GM13976 (cell line): ENCODE measurements at regions not wholly inside any gene's neighbourhood (a gene's known extent, or its start where the extent isn't known, plus 50 kb on each side); places are given as distances from the start of the nearest gene placed in this dataset.

Experiments
- DNase-seq: peaks from one replicate; pipeline ENCODE4 v3.0.0; 2012; ENCODE audit warnings: low spot score
- in situ Hi-C: fragments of 300-500 bp; cut with MboI; formaldehyde crosslinking; loops from one replicate; pipeline ENCODE4 v1.12.0; 2022; ENCODE audit warnings: low sequenced_read_pairs, mixed read lengths, inconsistent platforms; ENCODE audit not compliant: unreplicated experiment
- TF ChIP-seq, protein P1 (sequence below): IDR thresholded peaks from 2 replicates; pipeline ENCODE4 v1.5.1; 2012; ENCODE audit warnings: borderline replicate concordance, mild to moderate bottlenecking; ENCODE audit not compliant: insufficient read depth; ENCODE audit errors: extremely low read depth, missing control alignments, control extremely low read depth

DNA sequence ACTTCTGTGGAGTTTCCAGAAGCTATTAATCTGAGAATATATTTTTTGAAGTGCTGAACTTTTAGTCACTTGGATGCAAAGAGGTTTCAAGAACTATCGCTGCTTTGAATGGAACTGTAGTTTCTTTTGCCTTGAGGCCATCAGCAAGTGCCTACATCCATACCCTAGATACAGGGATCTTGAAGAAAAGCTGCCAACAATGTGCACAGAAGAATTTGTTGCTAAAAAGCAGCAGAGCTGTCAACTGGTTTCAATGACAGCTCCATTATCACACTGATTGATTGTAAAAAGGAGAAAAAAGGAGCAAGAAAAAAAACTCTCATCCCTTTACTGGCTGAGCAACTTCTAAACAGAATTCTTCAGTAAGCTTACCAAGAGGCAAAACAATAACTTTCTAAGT lies 251.0 kb upstream of the NRSN1 start:
- in situ Hi-C loops = no loop called here
- no peak for DNase-seq
- TF ChIP-seq, protein P1, sequence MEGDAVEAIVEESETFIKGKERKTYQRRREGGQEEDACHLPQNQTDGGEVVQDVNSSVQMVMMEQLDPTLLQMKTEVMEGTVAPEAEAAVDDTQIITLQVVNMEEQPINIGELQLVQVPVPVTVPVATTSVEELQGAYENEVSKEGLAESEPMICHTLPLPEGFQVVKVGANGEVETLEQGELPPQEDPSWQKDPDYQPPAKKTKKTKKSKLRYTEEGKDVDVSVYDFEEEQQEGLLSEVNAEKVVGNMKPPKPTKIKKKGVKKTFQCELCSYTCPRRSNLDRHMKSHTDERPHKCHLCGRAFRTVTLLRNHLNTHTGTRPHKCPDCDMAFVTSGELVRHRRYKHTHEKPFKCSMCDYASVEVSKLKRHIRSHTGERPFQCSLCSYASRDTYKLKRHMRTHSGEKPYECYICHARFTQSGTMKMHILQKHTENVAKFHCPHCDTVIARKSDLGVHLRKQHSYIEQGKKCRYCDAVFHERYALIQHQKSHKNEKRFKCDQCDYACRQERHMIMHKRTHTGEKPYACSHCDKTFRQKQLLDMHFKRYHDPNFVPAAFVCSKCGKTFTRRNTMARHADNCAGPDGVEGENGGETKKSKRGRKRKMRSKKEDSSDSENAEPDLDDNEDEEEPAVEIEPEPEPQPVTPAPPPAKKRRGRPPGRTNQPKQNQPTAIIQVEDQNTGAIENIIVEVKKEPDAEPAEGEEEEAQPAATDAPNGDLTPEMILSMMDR = no peak

DNA sequence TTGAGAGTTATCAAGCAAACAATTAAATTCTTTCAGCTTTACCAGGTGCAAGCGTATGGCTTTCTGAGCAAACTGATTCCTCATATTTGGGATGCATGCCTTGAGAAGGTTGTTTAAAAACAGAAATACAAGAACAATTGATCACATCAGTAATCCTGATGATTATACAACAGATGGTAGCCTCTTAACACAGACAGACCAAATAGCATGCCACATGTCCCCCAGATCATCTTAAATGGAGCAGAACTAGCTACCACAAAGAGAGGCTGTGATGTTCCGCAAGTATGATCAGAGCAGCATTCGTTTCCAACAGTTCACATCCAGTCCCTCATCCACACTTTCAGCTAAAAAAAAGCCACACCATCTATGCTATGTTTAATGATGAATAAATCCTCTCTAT lies 246.2 kb upstream of the NRSN1 start:
- no peak for DNase-seq
- in situ Hi-C loops = no loop called here
- TF ChIP-seq, protein P1 = no peak

DNA sequence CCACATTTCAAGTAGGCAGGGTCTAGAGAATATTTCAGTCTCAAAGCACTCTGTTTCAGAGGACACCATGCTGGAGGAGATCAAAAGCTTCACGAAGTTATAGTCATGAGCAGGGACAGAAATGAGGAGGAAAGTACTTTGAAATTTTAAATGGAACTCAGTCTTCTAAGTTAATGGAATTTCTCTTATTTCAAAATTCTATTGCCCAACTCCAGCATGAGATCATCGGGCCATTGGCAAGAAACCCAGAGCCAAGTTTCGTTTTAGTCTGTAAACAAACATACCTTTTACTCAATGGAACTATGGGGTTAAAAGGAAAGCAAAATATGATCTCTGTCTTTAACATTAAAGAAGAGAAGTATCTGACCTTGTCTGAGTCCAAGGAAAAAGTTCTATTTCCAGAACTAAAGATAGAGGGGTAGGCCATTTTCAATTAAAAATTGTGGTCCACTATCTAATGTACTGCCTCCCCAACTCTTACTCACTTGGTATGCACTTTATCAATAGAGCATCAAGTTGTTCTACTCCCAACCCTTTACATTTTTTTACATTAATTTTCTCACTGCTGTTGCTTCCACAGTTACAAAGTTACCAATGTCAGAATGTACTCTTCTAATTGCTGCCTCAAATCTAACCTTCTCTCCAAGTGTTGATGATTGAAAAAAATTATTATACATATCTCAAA lies 235.3 kb upstream of the NRSN1 start:
- no peak for DNase-seq
- in situ Hi-C loops = no loop called here
- TF ChIP-seq, protein P1 = no peak

DNA sequence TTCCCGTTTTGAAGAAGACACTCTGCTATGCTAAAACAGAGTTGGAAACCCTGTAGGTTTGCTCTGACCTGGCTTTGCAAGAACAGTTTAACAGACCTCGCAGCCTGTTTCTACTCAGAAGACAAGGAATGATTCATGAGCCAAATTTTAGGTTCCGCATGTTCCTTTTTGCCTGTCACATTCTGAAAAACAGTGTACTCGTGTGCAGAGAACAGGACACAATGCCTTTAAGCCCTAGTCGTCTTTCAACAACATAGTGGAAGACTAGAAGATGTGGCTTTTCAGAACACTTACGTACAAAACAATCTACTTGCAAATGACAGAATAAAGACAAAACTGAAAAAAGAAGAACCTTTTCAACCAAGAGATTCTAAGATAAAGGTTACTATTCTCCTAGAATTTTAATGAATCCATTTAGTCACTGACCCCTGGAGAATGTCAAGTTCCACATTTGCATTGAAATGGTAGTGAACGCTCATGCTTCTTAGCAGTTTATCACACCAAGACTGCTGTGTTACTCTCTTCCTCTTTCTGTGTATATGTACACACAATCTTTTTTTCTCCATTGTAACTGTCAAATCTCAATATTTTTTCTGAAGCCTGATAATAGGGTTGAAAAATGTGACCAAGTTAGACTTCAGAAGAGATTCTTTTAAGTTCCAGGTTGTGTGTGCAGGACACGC lies 220.7 kb upstream of the NRSN1 start:
- TF ChIP-seq, protein P1 = no peak
- in situ Hi-C loops = no loop called here
- no peak for DNase-seq

DNA sequence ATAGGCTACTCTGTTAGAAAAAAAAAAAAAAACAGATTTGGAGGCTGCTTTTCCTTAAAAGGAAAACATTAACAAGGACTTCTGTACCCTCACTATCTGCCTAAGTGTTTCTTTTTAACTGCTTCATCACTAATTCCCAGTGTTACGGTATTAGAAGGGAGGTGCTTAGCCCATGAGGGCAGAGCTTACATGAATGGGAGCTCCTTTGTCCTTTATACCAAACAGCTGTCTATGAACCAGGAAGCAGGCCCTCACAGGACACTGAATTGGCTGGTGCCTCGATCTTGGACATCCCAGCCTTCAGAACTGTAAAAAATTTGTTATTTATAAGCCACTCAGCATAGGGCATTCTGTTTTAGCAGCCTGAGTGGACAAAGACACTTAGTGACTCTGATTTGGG lies 215.6 kb upstream of the NRSN1 start:
- in situ Hi-C loops = no loop called here
- DNase-seq = no peak
- TF ChIP-seq, protein P1 = no peak

DNA sequence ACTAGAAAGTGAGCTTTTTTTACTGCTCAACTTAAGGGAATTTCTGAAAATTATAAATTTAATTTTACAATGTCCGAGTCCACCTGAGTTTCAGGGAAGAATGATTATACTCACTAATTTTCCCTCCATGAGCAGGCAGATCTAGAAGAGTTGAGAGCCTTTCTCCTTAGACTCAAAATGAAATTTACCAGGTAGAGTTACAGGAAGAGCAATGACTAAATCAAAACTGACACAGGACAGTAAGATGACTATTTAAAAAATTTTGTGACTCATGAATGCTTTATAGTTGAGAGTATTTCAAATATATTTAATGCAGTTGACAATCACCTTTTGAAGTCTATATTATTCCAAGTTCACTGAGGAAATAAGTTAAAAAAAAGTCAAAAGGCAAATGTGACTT lies 198.1 kb upstream of the NRSN1 start:
- no peak for DNase-seq
- TF ChIP-seq, protein P1 = no peak
- in situ Hi-C loops = no loop called here
